ENCODE measurements at regions not wholly inside any gene's neighbourhood (a gene's known extent, or its start where the extent isn't known, plus 50 kb on each side); places are given as distances from the start of the nearest gene placed in this dataset.
"Not testable (repeated sequence)": the region's sequence is repeated elsewhere in the genome, so short reads cannot be mapped to it uniquely, and the experiment has no call there.

DNA sequence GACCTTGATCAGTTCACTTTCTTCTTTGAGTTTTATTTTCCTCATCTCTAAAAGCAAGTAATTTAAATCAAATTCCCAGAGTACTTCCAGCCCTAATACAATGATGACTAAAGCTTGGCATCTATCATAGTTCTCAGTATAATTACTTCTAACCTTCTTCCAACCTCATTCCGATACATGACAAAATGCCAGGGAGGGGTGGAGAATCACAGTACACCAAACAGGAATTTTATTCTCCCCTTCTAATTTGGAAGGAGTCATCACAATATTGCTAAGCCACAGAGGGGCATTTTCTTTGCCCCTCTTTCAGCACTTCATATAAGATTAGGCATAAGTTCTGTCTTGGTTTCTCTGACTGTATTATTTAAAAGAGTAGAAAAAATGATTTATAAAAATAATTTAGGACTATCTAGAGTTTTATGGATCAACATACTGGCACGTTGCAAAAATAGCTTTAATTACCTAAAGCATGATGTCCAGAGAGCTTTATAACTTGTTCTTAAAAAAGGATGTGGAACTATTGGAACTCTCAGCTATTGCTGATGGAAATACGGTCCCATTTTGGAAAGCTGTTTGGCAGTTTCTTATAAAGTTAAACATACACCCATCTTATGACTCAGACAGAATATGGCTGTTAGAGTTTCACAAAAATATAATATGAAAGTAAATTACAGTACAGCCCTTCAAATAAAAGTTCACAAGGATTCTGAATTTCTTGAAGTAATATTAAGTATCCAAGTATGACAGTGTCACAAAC lies 86.9 kb upstream of the UBE2E2 start:
- DNase-seq, result no peak

DNA sequence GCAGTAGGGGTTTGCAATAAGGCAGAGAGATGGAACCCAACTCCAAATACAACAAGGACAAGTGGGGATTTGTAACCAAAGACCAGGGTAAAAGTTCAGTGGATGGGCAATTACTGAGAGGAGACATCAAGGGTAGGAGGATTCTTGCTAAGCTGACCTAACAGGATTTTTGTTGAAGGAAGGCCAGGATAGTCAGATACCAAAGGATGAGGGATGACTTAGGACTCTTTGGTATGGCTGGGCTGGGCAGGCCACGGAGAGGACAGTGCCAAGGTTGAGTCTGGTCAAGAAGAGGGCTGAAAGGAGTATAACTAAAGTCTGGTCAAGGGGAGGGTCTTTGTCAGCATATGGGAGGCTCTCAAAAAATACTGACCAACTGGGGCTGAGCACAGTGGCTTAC lies 85.3 kb upstream of the UBE2E2 start:
- DNase-seq, result no peak

DNA sequence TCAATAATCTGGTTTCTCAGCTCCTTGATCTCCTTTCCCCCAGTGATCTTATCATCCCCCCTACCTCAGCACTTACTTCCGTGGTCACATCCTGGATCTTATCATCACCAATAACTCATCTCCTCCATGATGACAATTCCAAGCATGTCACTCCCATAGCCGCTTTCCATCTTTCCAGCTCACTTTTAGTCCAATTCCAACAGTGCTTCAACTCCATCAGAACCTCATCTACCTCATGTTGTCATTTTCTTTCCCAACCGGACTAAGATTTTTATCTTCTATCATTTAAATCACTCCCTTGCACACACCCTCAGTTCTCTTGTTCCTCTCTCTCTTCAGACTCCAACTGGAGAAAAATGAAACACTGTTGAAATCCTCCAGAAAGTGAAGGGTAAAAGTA lies 75.9 kb upstream of the UBE2E2 start:
- DNase-seq, result no peak

DNA sequence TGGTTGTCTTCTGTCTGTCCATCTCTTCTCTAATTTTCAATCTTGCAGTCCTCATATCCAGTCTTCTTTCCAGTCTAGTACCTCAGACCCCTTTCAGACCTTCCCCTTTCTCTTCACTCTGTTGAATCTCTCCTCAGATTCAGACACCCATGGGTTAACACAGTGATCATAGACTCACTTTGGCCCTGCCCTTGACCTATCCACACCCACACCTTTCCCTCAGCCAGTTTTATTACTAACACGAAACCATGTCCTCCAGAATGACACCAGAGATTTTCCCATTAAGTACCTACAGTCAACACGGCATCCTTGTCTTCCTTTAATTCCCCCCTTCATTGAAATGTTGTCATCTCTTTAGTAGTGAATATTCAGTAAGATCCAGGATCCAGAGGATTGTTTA lies 74.5 kb upstream of the UBE2E2 start:
- DNase-seq, result no peak

DNA sequence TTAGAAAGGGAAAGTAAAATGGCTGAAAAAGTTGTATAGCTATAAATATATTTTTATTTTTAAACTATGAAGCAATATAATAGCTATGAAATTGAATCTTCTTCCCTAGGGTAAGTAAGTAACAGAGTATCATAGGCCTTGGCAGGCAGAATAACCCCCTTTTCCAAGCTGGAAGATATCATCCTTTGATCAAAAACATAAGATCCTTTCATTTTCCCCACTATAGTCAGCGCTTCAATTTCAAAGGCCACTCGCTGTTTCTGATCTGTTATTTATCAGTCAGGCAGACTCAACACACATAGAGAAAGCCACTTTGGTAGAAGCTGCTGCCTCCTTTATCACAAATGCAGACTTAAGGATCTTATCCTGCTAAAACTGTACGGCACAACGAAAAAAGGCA lies 74.0 kb upstream of the UBE2E2 start:
- no peak for DNase-seq

DNA sequence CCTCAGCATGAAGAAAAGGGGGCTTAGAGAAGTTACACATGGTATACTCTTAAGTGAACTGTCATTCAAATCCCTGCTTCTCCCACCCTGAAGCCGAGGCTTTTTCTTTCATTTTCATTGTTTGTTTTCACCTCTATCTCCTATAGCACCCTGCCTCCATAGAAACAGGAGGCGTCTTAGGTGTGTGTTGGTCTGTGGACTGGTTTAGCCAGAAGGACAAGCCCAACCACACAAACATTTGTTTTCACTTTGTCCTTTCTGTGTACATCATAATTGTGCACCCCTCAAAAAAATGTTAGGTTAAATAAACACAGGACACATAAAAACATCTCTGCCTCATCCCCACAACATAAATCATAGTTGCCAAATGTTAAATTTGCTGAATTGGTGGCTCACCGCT lies 73.3 kb upstream of the UBE2E2 start:
- DNase-seq, result no peak

DNA sequence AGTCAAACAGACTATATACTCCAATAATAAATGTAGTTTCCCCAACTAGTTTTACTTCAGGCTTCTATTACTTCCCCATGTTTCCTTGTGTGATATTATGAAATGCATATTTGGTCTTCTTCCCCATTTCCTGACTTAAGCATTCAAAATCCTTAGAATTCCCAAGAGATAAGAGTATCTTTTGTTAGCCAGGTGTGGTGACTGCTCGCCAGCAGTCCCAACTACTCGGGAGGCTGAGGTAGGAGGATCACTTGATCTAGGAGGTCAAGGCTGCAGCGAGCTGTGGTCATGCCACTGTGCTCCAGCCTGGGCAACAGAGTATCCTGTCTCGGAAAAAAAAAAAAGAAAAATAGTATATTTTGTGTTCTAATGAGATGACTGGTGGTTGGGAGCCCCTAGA lies 72.7 kb upstream of the UBE2E2 start:
- no peak for DNase-seq

DNA sequence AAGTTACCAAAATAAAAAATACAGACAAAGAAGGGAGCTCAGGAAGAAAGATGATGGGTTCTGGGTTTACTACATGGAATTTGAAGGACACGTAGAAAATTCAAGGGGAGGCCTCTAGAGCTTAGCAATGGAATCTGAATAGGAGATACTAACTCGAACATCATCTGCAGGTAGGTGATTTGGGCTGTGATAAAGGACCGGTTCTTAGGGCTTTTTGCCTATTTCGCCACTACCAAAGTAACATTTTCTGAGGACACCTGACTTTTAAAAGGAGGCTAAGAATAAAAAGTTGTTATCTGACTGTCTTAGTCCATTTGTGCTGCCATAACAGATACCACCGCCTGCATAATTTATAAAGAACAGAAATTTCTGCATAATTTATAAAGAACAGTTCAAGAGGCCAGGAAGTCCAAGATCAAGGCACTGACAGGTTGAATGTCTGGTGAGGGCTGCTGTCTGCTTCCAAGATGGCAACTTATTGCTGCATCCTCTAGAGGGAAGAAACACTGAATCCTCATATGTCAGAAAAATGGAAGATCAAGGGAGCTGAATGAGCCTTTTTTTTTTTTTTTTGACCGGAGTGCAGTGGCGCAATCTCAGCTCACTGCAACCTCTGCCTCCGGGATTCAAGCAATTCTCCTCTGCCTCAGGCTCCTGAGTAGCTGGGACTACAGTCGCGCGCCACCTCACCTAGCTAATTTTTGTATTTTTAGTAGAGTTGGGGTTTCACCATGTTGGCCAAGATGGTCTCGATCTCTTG lies 67.9 kb upstream of the UBE2E2 start:
- DNase-seq, result no peak

DNA sequence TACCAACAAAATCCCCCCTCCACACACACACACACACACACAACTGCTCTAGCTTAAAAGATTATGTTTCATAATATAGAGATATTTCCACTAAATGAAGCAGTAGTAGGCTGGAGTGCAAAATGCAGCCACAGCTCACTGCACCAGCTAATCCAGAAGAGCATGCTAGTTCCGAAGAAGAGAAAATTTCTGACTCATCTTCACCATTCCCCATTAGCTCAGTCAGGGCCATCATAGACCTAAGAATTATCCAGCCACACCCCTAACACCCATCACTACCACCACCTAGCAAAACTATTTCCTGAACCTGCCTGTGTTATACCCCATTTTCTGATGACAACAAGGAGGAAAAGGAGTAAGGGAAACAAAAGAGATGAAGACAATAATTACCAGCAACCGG lies 67.1 kb upstream of the UBE2E2 start:
- DNase-seq, result no peak

DNA sequence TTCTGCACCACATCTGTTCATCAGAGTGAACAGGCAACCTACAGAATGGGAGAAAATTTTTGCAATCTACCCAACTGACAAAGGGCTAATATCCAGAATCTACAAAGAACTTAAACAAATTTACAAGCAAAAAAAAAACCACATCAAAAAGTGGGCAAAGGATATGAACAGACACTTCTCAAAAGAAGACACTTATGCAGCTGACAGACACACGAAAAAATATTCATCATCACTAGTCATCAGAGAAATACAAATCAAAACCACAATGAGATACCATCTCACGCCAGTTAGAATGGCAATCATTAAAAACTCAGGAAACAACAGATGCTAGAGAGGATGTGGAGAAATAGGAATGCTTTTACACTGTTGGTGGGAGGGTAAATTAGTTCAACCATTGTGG lies 59.1 kb upstream of the UBE2E2 start:
- not testable (repeated sequence) for DNase-seq

DNA sequence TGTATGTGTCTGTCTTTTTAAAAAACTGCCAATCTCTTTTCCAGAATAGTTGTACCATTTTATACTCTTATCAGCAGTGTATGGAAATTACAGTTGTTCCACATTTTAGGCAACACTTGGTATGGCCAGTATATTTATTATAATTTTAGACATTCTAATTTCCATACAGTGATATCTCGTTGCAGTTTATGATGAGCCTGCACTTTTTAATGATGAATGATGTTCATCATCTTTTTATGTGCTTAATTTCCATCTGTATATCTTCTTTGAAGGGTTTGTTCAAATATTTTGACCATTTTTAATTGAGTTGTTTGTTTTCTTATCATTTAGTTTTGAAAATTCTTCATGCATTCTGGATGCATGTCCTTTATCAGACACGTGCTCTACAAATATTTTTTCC lies 57.0 kb upstream of the UBE2E2 start:
- no peak for DNase-seq

DNA sequence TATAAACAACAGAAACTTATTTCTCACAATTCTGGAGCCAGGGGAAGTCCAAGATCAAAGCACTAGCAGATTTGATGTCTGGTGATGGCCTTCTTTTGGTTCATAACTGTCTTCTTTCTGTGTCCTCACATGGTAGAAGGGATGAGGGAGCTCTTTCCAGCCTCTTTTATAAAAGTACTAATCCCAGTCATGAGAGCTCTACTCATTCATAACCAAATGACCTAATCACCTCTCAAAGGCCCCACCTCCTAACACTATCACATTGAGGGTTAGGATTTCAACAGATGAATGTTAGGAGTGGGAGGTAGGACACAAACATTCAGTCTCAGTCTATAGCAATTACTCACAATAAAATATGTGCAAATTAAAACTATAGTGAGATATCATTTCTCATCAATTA lies 50.1 kb upstream of the UBE2E2 start:
- no peak for DNase-seq
